ENCODE measurements at regions not wholly inside any gene's neighbourhood (a gene's known extent, or its start where the extent isn't known, plus 50 kb on each side); places are given as distances from the start of the nearest gene placed in this dataset.
A peak's percentile ranks its signal among the peaks of the same experiment; 100 is the strongest.
"Not testable (repeated sequence)": the region's sequence is repeated elsewhere in the genome, so short reads cannot be mapped to it uniquely, and the experiment has no call there.

GRCh38 chr19:37303591-37304171 is 67.2 kb upstream of the ZNF527 start:
- no peak for DNase-seq

DNA sequence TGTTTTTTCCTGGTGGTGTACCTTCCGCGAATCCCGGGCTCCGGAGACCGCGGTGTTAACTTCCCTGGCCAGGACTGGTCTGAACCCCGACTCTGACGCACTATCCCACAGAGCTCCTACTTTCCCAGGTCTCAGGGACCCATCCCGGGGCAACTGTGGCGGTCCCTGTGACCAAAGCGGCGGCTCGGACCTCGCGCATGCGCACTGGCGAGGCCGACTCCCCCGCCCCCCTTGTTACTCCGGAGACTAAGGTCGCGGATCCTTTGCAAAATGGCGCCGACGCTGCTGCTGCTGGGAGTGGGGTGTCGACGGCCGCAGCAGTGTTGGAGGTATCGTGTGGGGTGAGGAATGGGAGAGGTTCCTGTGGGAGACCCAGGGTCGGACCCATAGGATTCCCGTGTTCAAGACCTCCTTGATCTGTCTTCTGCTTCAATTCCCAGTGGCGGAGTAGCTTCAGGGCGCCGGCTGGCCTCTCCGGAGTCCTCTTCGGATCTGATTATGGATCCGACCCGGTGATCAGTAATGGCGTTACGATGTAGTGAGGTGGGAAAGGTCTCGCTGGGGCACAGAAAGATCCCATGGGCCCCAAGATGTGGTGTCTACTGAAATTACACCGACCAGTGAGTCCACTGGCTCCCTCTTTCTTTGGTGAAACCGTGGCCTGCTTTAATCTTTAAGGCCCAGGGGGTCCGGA is 66.6 kb upstream of the ZNF527 start:
- DNase-seq = no peak

- no peak for DNase-seq
Measured at GRCh38 chr19:37304884-37305255, 66.0 kb upstream of the ZNF527 start.

DNA sequence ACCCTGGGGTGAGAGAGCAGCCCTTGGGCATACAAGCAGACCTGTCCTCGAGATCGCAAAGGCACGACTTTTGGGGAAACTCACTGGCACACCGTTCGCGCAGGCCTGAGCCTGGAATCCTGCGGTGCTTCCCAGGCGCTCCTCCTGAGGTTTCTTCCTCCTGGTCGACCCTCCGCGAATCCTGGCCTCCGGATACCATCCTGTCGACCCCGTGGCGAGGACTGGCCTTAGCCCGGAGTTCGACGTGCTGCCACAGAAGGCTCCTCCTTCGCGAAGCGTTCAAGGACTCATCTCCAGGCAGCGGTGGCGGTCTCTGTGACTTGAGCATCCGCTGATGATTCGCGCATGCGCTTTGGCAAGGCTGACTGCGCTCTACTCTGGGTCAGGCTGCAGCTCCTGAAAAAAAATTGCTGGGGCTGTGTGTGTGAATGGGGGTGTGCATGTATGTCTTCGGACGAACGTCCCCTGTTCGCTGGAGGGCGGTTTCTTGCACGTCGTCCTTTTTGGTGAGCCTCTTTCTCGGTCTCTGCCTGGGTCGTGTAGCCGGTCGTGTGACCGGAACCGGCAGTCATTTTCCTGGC is 64.4 kb upstream of the ZNF527 start:
- DNase-seq = no peak

DNA sequence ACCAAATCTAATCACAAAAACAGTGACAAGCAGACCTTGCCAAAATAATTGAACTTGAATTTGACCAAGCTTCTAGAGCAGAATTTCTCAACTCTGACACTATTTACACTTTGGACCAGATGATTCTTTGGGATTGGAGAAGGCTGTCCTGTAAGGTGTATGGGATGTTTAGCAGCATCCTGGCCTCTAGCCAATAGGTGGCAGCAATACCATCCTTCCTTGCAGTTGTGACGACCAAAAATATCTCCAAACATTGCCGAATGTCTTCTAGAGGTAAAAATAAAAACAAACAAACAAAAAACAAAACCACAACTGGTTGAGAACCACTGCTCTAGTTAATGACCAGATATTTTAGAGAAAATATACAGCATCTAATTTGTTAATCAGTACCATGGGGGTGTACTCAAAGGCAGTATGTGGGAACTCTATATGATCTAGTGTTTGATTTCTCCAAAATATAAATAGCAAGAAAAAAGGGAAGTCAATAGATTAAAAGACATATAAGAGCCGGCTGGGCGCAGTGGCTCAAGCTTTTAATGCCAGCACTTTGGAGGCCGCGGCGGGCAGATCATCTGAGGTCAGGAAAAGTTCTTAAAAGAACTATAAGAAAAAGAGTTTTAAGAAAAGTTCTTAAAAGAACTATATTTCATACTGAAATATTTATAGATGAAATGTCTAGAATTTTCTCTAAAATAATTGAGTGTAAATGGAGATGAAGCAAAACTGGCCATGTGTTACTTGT is 60.9 kb upstream of the ZNF527 start:
- DNase-seq = no peak

GRCh38 chr19:37312531-37313334 is 58.2 kb upstream of the ZNF527 start:
- not testable (repeated sequence) for DNase-seq

DNA sequence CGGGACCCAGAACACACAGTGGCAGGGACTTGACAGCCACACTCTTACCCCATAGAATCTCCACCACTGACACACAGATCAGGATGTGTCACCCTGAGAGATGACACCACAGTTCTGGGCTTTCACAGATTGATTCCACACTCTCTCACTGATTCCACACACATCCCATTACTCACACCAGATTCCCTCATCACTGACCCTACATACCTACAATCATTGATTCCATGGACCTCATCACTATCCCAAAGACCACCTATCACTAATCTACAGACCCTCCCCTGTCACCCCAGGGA is 57.6 kb upstream of the ZNF527 start:
- no peak for DNase-seq

DNA sequence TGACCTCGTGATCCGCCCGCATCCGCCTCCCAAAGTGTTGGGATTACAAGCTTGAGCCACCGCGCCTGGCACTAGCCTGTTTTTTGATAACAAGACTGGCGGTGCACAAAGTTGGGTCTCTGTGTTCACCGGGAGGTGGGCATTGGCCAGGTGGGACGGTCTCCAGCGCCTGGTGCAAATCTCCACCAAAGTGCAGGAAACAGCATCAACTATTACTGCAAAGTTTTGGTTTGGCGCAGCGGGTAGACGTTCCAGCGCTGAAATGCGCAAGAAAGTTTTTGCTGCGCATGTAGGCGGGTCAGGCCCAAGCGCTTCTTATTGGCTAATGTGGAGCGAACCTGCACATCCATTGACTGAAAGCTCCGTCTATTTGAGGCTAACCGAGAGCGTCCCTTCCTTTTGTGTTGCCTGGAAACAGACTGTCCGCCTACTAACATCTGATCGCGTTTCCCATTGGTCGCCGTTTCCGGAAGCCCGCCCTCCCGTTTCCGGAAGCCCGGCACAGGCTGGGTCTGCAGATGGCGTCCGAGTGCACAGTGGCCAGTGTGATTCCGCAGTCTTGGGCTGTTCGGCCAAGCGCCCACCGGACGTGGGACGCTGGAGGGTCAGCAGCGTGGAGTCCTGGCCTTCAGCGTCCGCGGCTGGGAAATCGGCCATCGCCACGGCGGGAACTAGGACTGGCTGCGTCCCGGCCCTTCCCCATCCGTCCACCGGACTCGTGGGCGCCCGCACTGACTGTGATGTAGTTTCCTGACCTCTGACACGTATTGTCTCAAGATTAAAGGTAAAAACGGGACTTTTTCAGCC is 53.3 kb upstream of the ZNF527 start:
- DNase-seq = peak; percentile 92

DNA sequence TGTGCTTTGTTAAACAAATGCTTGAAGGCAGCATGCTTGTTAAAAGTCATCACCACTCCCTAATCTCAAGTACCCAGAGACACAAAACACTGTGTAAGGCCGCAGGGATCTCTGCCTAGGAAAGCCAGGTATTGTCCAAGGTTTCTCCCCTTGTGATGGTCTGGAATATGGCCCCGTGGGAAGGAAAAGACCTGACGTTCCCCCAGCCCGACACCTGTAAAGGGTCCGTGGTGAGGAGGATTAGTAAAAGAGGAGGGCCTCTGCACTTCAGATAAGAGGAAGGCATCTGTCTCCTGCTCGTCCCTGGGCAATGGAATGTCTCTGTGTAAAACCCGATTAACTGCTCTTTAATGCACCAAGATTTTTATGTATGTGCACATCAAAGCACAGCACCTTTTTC is 49.9 kb upstream of the ZNF527 start:
- DNase-seq = not testable (repeated sequence)

Measured in NCI-H1694 treated with DMSO at 0.1 percent for 48 hours (cell line).